ENCODE measurements at regions not wholly inside any gene's neighbourhood (a gene's known extent, or its start where the extent isn't known, plus 50 kb on each side); places are given as distances from the start of the nearest gene placed in this dataset.

- Histone ChIP-seq H3K4me3 (ENCODE audit: extremely low read depth in 1 of 4, insufficient read depth in 2 of 4, low read depth in 3 of 4, low read length in 4 of 4) (no peak overlapping the region), H2BK120ac (replicated peaks; ENCODE audit: low read depth, low read length) (no peak overlapping the region), H2BK15ac (ENCODE audit: low read length) (no peak overlapping the region), H2AFZ (ENCODE audit: low read length) (no peak overlapping the region; the same call in 1 of the 2 replicates), H2BK20ac (ENCODE audit: low read length) (no peak overlapping the region), H3K4me1 (replicated peaks in 1 of 4; ENCODE audit: control insufficient read depth in 3 of 4, insufficient read depth in 4 of 4, low read length in 3 of 4) (no peaks in the 10 kb centered on the region), H3K27ac (ENCODE audit: low read depth, low read length) (no peak overlapping the region), H3K36me3 (ENCODE audit: control insufficient read depth in 2 of 4, insufficient read depth in 4 of 4, low read length in 3 of 4) (no peaks in the 10 kb centered on the region), H4K5ac (ENCODE audit: insufficient read length, low read depth, low read length) (no peak overlapping the region), H4K8ac (ENCODE audit: extremely low read depth, insufficient read depth, low read length) (no peak overlapping the region), H3K9me3 (ENCODE audit: insufficient read depth in 2 of 2, low read depth in 1 of 2, low read length in 1 of 2) (no peaks in the 10 kb centered on the region), H4K91ac (replicated peaks; ENCODE audit: insufficient read length, low read length) (no peak overlapping the region), H3K23ac (ENCODE audit: insufficient read length) (no peak overlapping the region), H2BK5ac (ENCODE audit: low read depth, low read length) (no peak overlapping the region), H3K56ac (replicated peaks; ENCODE audit: insufficient read length, low read depth, low read length) (no peak overlapping the region), H3K79me2 (ENCODE audit: control insufficient read depth in 1 of 2, insufficient read depth in 2 of 2, low read length in 2 of 2) (no peaks in the 10 kb centered on the region), H3K23me2 (ENCODE audit: low read depth, low read length) (no peaks in the 10 kb centered on the region), H3K4me2 (ENCODE audit: insufficient read depth in 1 of 2, low read depth in 2 of 2, low read length in 2 of 2) (no peak overlapping the region), H2BK12ac (ENCODE audit: low read depth, low read length) (no peak overlapping the region), H3K18ac (ENCODE audit: extremely low read depth, low read length) (no peak overlapping the region), H3K4ac (replicated peaks; ENCODE audit: insufficient read length, low read depth, low read length) (no peak overlapping the region), H3K9ac (replicated peaks in 1 of 4; ENCODE audit: extremely low read depth in 1 of 4, low read depth in 3 of 4, low read length in 3 of 4) (no peak overlapping the region), H3K14ac (ENCODE audit: insufficient read length) (no peak overlapping the region), H3K79me1 (ENCODE audit: low read depth, low read length) (no peaks in the 10 kb centered on the region), H2AK5ac (ENCODE audit: low read depth, low read length) (no peak overlapping the region), H4K20me1 (replicated peaks in 1 of 2; ENCODE audit: control insufficient read depth in 1 of 2, insufficient read depth in 2 of 2, low read length in 2 of 2) (no peaks in the 10 kb centered on the region), H3K27me3 (replicated peaks in 1 of 4; ENCODE audit: control insufficient read depth in 3 of 4, extremely low read depth in 1 of 4, insufficient read depth in 3 of 4, low read length in 3 of 4) (no peaks in the 10 kb centered on the region)
- no peak for DNase-seq (ENCODE audit: low read depth in 1 of 2, low spot score in 2 of 2)
- 91% methylated on average over 3 of the region's 3 CpGs; no CpG with 5 or more reads in 1 of the 2 experiments for WGBS, 2 experiments (ENCODE audit: extremely low coverage in 1 of 2, insufficient coverage in 1 of 2, insufficient read length in 1 of 2, insufficient replicate concordance in 2 of 2, low coverage in 1 of 2, low lambda C conversion rate in 2 of 2, missing lambda C conversion rate in 1 of 2)
- no peak for FAIRE-seq
- TF ChIP-seq BRCA1 (IDR thresholded peaks at IDR 0.05; ENCODE audit: low read depth, low read length) = no peak
- no peak for TF ChIP-seq CHD2 (IDR thresholded peaks at IDR 0.05; ENCODE audit: low read length)
- TF ChIP-seq RFX5 (IDR thresholded peaks at IDR 0.05; ENCODE audit: borderline replicate concordance, low read depth, low read length) = no peak
- no peak for TF ChIP-seq RAD21 (IDR thresholded peaks at IDR 0.05 in 1 of 2, conservative IDR thresholded peaks at IDR 0.05 in 1 of 2; ENCODE audit: low read depth in 2 of 2, low read length in 2 of 2)
- no peak for TF ChIP-seq CBX5 (IDR thresholded peaks at IDR 0.05; ENCODE audit: low read depth, low read length)
- no peak for TF ChIP-seq KDM1A (IDR thresholded peaks at IDR 0.05; ENCODE audit: borderline replicate concordance, low read length)
- no peak for TF ChIP-seq SP4 (IDR thresholded peaks at IDR 0.05; ENCODE audit: low read length)
- ChIA-PET CTCF (ENCODE audit: partially characterized antibody) (no interaction called here), POLR2A (ENCODE audit: partially characterized antibody) (no interaction called here)
These were observed 1202.8 kb upstream of the CDH6 start for GRCh38 chr5:29990681-29991080.

All from H1 (cell line).